Eye (tissue), 1 donor: ENCODE measurements at regions not wholly inside any gene's neighbourhood (a gene's known extent, or its start where the extent isn't known, plus 50 kb on each side); places are given as distances from the start of the nearest gene placed in this dataset.

Experiments used
- DNase-seq: peaks from one replicate; pipeline ENCODE4 v3.0.0-alpha.2; 2015

DNA sequence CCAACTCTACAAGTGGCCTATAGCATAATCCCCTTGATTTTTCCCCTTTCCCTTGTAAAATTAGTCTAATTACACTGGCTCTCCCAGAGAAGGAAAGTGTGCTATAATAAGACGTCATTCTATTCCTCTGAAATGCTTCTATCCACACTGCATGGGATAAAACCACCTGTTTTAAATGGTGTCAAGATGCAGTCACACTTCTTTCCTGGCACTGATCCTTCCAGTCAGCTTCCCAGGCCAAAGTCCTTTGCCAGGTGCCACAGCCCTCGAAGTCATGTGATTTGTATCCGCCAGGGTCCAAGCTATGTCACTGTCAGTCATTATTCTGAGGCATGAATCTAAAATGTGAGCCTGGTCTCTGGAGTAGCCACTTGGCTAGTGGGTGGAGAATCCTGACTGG lies 169.0 kb upstream of the KIAA1217 start:
- DNase-seq, result no peak

DNA sequence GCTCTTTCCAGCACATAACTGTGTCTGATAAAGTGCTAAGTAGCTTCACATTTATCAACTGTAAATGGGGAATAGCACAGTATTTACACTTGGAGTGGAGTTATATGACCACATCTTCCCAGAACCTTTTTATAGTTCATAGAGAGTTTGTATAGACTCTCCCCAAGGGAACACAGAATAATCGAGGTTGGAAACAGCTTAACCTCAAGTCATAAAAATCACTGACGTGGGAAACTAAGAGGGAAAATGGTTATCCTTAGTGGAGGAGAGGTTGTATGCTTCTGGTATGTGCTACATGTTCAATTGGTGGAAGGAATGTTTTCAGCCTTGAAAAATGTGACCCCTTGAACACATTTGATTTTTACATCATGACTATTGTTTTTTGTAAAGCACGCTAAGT lies 167.9 kb upstream of the KIAA1217 start:
- no peak for DNase-seq

DNA sequence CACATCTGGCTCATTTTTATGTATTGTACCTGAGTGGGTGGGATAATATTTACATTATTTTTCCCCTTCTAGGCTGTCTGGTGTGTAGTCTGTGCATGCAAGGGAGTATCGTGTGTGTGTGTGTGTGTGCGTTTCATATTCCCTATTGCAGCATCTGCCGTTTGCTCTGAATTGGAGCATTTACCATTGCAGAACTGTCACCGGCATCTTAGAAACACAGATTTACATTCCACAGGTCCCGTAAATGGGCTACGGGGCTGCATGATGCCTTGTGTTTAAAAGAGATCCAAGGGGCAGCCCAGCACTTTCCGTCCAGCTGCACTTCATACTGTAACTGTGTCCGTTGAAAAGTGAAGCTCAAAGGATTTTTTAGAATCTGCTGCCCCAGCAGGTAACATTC lies 167.1 kb upstream of the KIAA1217 start:
- no peak for DNase-seq

DNA sequence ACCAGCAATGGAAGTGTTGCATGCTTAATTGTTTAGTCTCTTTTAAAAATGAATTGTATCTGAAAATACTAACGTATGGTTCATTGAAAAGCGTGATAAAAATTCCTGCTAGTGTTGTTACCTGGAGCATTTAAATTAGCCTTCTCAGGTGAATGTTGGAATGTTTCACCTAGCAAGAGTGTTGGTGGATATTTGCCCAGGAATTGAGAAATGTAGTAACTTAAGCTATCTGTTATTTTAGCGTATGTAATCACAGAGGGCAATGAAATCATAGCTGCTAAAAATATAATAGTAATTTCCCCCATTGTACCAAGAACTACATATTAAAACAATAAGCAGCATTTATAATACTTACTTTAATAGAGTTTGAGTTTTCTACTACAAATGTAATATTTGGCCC lies 166.1 kb upstream of the KIAA1217 start:
- no peak for DNase-seq

DNA sequence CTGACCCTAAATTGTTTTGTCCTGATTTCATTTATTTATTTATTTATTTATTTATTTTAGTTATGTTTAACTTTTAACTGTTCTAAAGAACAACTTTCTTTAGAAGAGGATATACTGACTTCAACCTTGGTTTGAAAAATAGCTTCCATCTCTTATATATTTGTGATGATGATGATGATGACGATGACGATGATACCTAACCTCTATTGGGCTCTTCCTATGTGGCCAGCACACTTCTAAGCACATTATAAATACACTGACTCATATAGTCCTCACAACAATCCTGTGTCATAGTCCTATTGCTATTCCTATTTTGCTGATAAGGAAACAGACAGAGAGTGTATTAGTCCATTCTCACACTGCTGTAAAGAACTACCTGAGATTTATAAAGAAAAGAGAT lies 162.9 kb upstream of the KIAA1217 start:
- no peak for DNase-seq

DNA sequence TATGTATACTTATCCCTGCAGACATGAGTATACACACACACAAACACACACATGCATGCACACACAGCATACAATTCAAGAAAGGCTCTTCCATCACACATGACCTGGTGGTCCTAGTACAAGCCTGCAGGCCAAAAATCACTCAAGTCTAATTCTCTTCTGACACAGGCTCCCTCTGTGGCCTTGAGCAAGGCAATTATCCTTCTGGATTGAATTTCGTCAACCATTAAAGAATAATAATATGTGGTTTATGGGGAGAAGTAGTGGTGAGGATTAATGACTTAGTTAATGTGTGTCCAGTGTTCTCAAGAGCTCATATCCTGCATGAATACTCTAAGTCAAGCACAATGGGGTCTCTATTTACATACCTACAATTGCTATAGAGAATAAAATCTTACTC lies 161.8 kb upstream of the KIAA1217 start:
- no peak for DNase-seq

DNA sequence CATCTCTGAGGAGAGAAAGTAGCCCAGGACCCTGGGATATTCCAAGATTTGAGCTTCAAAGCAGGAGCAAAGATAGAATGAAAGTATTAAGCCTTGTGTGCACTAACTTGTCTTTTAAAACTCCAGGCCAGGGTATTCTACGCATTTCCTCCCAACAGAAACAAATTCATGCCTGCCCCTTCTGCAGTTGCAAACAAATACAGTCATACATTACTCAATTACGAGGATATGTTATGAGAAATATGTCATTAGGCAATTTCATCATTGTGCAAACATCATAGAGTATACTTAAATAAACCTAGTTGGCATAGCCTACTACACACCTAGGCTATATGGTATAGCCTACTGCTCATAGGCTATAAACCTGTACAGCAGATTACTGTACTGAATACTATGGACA lies 154.5 kb upstream of the KIAA1217 start:
- DNase-seq, result no peak

DNA sequence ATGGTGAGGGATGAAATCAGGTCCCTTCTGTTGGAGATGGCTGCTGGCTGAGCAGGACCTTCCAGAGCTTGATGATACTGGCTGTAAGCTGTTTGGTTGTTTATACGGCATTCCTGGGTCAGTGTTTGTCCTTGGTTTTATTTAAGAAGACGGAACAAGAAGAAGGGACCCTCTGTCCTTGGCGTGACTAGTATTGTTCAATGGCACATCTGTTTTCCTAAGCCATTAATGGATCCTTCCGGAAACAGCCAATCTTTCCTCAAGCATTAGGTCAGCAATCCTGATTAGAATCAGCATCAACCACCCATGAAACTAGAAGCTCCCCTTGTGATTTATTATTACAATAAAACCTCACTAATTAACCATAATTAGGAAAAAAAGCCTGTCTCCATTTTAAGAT lies 128.7 kb upstream of the KIAA1217 start:
- no peak for DNase-seq

DNA sequence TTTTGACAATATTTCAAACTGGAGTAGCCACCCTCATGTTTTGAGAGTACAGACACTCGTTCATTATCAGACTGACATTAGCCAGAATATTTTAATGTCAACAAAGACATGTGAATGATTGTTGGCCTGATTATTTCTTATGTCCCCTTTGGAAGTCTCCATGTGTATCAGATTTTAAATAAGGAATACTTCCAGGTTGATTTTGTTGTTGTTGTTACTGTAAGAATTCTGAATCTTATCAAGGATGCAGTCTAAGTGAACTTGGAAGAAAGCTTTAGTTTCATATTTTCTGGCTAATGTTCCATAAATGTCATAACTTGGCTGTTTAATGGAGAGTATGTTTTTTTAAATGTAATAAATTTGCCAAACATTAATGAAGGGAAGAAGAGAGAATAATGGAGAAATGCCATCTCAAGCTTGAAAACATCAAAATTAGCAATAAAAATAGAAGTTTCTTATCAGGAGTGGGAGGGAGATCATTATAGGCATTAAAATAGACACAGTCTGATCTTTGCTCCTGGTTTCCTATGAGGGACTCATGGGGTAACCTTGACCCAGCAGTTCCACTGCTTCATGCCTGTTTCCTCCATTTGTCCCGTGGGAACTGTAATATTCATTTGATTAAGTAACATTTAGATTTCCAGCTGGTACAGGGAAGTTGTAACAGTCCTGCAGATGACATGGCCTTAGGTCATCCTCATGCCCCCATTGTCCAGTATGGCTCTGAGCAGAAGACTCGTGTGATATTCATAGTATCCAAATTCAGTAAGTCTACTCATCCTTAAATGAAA lies 122.4 kb upstream of the KIAA1217 start:
- DNase-seq, result no peak

DNA sequence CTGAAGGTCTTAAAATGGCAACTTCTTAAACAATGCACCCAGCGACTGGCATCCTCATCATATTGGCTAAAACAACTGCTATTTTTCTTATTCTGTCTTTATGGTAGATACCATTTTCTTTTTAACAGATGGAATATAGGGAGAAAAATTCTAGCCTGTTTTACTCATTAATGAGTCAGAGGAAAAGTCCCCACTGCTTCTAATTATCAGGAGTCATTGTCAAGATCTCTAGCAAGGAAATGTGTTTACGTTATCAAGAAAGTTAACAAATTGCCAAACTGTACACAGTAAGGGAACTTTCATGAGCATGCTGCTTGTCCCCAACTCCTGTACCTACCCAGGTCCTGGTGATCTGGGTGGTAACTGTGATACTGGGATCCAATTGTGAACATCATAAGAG lies 117.7 kb upstream of the KIAA1217 start:
- no peak for DNase-seq

DNA sequence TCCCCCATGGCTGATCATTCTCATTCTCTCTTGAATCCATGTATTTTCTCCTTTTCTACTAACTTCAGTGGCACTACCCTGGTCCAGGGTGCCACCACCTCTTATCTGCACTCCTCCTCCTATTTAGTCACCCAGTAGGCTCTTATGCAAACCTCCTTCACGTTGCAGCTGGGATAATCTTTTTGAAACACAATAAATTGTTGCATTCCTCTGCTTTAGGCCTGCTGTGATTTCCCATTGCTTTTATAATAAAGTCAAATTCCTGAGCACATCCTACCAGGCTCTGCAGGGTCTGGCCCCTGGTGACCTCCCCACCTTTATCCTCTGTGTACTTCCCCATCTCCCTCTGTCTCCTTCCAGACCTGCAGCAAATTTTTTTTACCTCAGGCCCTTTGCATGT lies 112.7 kb upstream of the KIAA1217 start:
- no peak for DNase-seq

DNA sequence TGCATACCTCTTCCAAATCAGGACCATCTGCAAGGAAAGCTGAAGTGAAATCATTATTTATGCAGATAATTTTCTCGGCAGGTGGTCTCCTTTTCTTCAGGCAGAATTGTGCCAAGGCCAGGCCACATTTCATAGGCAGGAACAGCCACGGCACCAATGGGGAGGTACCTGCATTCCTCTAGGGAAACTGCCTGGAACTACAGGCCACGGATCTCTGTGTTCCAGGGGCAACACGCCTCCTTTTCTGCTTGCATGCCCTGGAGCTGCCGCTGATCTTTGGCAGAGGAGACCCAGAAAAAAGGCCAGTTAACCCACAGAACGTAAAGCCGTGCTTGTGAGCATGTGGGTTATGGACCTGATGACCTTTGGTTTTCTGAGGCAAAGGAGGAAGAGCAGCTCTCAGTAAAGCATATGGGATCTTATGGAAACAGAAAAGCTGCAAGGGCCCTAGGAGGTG lies 111.2 kb upstream of the KIAA1217 start:
- DNase-seq, result peak; percentile 40

DNA sequence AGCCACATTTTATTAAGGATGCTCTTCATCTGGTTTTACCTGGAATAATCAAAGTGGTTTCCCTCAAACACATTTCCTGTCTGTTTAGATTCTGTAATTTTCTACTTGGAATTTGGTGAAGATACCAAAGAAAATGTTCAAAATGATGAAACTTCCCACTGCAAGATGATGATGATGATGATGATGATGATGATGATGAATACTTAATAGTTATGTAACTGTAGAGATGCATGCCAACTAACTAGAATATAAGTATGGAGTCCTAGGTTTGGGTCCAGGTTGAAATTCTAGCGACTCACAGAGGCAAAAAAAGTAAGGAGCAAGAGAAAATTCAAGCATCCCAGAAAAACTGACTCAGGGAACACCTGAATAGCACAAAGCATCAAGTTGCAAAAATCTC lies 104.0 kb upstream of the KIAA1217 start:
- DNase-seq, result no peak

DNA sequence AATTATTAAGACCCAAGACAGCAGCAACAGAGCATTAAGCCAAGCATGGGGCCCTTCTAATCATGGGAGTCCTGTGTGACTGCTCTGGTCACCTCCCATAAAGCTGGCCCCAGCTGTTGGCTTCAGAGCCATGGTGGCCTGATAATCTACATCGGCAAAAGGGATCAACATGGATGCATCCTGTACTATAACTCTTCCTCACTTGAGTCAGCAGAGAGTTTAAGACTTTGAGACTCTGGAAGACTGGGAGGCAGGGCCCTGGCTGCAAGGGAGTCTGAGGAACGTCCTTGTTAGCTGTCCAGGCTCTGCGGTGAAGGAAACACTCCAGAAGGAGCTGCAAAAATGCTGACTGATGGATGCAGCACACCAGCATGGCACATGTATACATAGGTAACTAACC lies 95.0 kb upstream of the KIAA1217 start:
- no peak for DNase-seq

DNA sequence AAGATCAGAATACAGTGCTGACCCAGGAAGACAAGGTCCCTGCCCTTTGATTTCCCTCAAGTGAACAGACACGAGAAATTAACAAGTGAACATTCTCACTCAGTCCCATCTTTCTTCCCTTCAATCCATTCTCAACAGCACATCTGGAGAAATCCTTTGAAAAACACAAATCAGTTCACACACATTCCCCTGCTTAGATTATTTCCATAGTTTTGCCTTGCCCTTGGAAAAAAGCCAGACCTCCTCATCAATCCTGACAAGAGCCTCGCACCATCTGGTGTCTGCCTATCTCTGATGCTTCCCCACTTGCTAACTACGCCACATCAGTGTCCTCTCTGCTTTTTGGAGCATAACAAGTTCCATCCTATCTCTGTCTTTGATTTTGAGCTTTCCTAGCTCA lies 94.4 kb upstream of the KIAA1217 start:
- DNase-seq, result peak; percentile 83

DNA sequence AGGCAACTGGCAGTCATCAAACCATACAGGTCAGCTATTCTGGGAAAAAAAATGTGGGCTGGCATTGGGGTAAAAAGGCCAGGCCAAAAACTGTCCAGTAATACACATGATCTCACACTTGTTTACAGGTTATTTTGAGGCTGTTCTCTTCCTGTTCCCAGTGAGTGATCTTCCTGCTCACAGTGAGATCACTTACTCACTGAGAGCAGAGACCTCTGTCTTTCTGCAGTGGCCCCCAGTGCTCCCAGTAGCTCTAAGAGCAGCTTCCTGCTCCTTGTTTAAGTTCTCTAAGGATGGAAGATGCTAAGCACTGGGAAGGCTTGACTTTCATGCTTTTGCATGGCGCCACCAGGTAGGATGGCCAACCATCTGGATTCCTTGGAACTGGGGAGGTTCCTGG lies 93.5 kb upstream of the KIAA1217 start:
- DNase-seq, result no peak

DNA sequence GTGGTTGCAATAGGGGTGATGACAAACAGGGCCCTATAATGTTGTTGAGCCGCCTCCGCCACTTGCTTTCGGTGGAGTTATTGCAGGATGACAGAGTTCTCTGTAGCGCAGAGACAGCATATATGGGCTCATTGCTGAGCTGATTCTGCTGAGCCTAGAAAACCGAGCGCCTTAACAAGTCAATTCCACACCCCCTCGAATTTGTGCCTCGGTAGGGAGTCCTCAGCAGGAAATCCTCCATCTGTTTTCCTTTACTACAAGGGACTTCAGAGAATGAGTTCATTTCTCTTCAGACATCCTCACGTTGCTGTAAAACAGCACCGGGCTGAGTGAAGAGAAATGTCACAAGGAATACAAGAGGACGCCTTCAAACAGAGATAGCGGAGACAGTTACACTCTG lies 90.7 kb upstream of the KIAA1217 start:
- DNase-seq, result peak; percentile 85

DNA sequence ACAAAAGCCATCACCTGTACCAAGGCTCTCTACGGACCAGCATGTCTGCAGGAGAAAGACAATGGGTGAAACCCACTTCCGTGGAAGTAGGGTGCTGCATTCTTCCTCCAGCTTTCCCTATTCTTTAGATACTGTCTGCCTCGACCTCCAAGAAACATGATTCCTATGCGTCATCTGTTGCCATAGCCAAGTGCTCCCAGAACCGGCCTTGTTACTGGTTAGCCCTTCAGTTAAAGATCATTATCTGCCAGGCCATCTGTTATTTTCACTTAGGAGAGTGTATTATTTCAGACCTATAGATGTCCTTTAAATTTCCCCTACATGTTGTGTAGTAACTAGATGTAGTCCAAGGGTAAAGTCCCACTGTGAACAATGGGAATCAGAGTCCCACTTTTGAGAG lies 89.0 kb upstream of the KIAA1217 start:
- peak; percentile 69 for DNase-seq

DNA sequence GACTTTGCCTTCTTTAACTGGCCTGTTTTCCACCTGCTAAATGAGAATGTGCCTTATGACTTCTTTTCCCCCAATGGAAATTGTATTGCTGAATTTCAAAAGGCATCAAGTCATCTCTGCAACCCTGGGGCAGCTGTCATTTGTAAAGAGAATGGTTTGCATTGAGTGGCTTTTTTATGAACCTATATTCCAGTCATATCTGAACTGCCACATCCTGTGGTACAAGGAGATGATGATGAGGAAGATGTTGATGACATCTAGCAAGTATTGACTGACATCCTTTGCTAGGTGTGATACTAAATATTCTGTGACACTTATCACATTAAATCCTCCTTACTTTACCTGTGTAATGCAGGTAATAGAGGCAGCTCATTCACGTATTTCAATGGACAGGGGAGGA lies 88.3 kb upstream of the KIAA1217 start:
- DNase-seq, result peak; percentile 18

DNA sequence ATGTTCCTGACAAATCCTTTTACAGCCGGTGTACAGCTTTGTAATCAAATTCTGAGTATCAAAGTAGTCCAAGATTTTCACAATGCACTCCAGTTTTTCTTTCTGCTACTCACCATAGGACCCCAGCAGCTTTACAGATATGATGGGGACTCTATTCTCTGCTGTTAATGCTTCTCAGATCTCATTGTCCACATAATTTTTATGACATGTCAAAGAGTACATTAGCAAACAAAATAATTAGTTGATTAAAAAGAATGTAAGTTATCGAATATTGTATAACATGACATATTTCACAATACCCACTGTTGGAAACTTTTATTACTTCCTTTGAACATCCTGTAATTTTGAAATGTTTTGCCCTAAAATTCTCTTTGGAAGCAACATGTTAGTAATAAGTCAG lies 81.4 kb upstream of the KIAA1217 start:
- DNase-seq, result peak; percentile 75

DNA sequence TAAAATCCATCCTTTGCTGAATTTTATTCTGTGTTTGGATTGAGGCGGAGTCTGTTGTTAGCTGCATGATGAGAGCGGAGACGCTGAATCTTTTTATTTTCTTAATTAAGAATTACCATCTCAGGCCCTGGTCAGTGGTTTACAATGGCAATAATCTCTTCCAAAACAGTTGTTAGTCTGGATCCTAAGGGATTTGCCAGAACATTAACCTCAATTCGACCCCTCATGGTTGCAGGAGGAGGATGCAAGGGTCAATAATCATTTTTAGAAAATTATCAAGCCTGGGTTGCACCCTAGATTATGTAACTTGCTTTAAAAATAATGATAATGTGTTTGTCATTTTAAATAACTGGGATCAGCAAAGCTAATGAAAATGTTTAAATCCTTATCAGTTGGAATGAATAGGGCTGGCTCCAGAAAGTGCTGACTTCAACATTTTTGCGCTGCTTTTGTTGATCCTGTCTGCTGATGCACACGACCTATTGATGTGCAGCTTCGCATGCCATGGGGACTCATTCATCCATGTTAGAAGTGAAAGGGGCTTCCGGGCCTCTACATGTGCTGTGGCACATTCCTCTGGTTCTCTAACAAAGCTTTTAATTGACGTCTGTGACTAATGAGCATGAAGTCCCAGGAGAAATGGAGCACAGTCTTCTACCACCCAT lies 80.7 kb upstream of the KIAA1217 start:
- DNase-seq, result peak; percentile 96

DNA sequence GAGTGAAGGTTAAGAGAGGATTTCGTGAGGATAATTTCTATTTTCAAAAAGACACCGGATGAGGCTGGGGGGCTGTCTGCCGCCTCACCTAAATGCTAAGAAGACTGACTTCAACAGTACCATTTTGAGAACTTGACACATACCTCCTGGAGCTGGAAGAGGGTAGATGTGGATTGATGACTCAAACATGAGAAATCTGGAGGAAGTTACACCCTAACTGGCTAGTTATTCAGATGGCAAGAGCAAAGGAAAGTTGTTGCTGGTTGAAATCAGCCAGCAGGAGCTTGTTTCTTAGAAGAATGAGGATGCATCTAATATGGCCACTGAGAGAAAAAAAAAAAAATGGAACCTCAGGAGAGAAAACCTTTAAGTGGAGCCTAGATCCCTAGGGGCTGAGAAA lies 76.2 kb upstream of the KIAA1217 start:
- no peak for DNase-seq

DNA sequence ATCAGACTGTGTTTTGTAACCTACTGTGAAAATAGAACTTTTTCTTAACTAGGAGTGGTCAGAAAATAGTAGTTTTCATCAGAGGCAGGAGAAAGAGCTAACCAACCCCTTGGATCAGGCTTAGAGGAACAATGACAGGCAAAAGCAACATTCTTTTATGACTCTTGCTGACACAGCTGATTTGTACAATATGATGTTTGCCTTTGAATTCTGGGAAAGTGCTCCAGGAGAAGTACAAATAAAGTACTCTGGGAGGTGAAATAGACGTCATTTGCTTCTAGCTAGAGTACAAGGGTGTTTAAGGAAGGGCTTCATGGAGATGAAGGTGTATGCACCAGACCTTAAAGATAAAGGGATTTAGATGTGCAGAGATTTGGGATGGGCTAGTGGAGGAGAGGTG lies 75.1 kb upstream of the KIAA1217 start:
- no peak for DNase-seq

DNA sequence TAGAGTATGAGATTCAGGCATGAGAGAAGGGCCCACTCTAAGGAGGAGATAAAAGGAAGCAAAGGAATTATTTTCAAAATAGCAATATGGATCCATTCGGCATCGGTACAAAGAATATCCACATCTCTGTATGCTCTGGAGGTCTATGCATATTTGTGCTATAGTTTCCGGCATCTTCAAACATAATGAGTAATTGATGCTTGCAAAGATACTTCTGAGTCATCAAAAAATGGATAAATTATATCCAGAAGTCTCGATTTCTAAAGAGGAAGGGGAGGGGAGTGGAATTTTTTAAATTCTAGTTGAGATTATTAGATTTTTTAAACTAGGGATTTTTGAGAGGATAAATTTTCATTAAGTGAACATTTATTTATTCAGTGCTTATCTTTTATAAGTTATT lies 72.9 kb upstream of the KIAA1217 start:
- DNase-seq, result no peak

DNA sequence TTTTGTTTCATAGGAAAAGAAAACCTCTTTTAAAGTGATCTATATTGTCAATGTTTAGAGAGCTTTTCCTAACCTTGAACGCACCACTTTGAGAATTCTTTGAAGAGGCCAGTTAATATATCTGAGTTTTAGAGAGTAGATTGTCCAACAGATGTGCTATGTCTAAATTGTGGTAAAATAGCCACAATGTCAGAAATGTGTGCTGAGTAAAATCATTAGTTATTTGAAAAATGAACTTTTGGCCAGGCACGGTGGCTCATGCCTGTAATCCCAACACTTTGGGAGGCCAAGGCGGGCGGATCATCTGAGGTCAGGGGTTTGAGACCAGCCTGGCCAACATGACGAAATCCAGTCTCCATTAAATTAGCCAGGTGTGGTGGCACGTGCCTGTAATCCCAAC lies 61.6 kb upstream of the KIAA1217 start:
- DNase-seq, result no peak
